HepG2 (cell line): ENCODE measurements at regions not wholly inside any gene's neighbourhood (a gene's known extent, or its start where the extent isn't known, plus 50 kb on each side); places are given as distances from the start of the nearest gene placed in this dataset.

Experiments
- ATAC-seq: fragments of 200-7000 bp; cut with Tn5 transposase; 3 replicates; pipeline ENCODE4 v1.9.1; 2020; ENCODE audit warnings: mild to moderate bottlenecking, moderate library complexity
- BruUV-seq: library from RNA; stranded (reverse); fragments of 400-500 nt; replicated peaks from 2 replicates; lab custom pipeline; 2021; lab: Mats Ljungman, UMichigan
- CTCF ChIA-PET: fragments of 300-600 bp; formaldehyde crosslinking; extraction: SDS; loops from one replicate; lab custom pipeline; 2021; ENCODE audit warnings: low total read pairs, inconsistent platforms, low intra/inter-chr PET ratio; lab: Yijun Ruan, JAX
- POLR2A ChIA-PET: fragments of 350-600 bp; sonication (Branson Sonifier 250); formaldehyde crosslinking; loops from one replicate; lab custom pipeline; 2020; ENCODE audit warnings: antibody characterized with exemption, inconsistent platforms; lab: Yijun Ruan, JAX
- DNase-seq: peaks from one replicate; pipeline ENCODE4 v3.0.0-alpha.2; 2015; ENCODE audit warnings: low spot score
- FAIRE-seq: peaks from 3 replicates; lab custom pipeline; 2011; peaks lifted over from hg19 to GRCh38; lab: Jason Lieb, UNC
- H2AFZ ChIP-seq: one replicate; pipeline ENCODE4 v1.6.1; 2011; ENCODE audit warnings: low read length, inconsistent platforms
- H3K27ac ChIP-seq: fragments of 300-600 bp; 3 replicates; pipeline ENCODE4 v1.8.0; 2011; ENCODE audit warnings: mixed run types, mild to moderate bottlenecking, mixed read lengths, low read length, inconsistent platforms; ENCODE audit not compliant: insufficient read depth; ENCODE audit errors: extremely low read length
- H3K27me3 ChIP-seq, 2 experiments: fragments of 200-600 bp in 1 of 2; 2 replicates in 1 of 2; 3 replicates in 1 of 2; pipeline versions ENCODE4 v1.6.0 to v1.8.0; 2011; ENCODE audit warnings: low read length in 2 of 2, mild to moderate bottlenecking in 2 of 2, moderate library complexity in 2 of 2, inconsistent platforms in 1 of 2; ENCODE audit not compliant: insufficient read depth in 2 of 2, control insufficient read depth in 1 of 2
- H3K36me3 ChIP-seq, 2 experiments: fragments of 200-600 bp in 1 of 2; replicated peaks in 1 of 2; 2 replicates in 1 of 2; 3 replicates in 1 of 2; pipeline versions ENCODE4 v1.5.1 to v1.8.0; 2011; ENCODE audit warnings: low read length in 2 of 2, inconsistent platforms in 1 of 2; ENCODE audit not compliant: insufficient read depth in 2 of 2, control insufficient read depth in 1 of 2
- H3K4me1 ChIP-seq: 2 replicates; pipeline ENCODE4 v1.5.1; 2012; ENCODE audit warnings: low read length, inconsistent platforms; ENCODE audit not compliant: insufficient read depth
- H3K4me2 ChIP-seq: 2 replicates; pipeline ENCODE4 v1.6.0; 2011; ENCODE audit warnings: low read depth, low read length, inconsistent platforms
- H3K4me3 ChIP-seq, 3 experiments: fragments of 200-600 bp in 1 of 3; sonication (generic), shearing (Covaris generic) in 1 of 3; replicated peaks in 1 of 3; 2 replicates each; pipeline ENCODE4 v1.5.1; 2011 to 2016; ENCODE audit warnings: low read length in 3 of 3, inconsistent platforms in 2 of 3, low read depth in 2 of 3, mild to moderate bottlenecking in 2 of 3, control low read depth in 1 of 3, mixed read lengths in 1 of 3; ENCODE audit not compliant: insufficient read depth in 1 of 3
- H3K79me2 ChIP-seq: one replicate; pipeline ENCODE4 v1.6.1; 2011; ENCODE audit warnings: low read length, inconsistent platforms; ENCODE audit not compliant: insufficient read depth
- H3K9ac ChIP-seq: 2 replicates; pipeline ENCODE4 v1.6.0; 2011; ENCODE audit warnings: mild to moderate bottlenecking, low read depth, low read length, inconsistent platforms; ENCODE audit not compliant: insufficient read depth
- H3K9me3 ChIP-seq: 2 replicates; pipeline ENCODE4 v1.5.1; 2012; ENCODE audit warnings: mild to moderate bottlenecking, low read length
- H4K20me1 ChIP-seq: 2 replicates; pipeline ENCODE4 v1.6.0; 2011; ENCODE audit warnings: inconsistent platforms, mild to moderate bottlenecking, low read length, moderate library complexity; ENCODE audit not compliant: insufficient read depth
- ASH2L ChIP-seq: fragments of 300-600, 200-600 bp; sonication (generic); IDR thresholded peaks from 2 replicates; pipeline ENCODE4 v1.7.0; 2017; ENCODE audit warnings: low read depth, mild to moderate bottlenecking, moderate library complexity, mixed read lengths, low read length; ENCODE audit not compliant: insufficient read length
- FOXC1 ChIP-seq: sonication (generic); formaldehyde crosslinking; IDR thresholded peaks from 2 replicates; pipeline ENCODE4 v1.8.0; 2022; ENCODE audit warnings: mild to moderate bottlenecking, missing genetic modification reagents, borderline replicate concordance
- HOXA7 ChIP-seq: sonication (generic); formaldehyde crosslinking; IDR thresholded peaks from 2 replicates; pipeline ENCODE4 v1.8.1; 2022; ENCODE audit warnings: mild to moderate bottlenecking, missing genetic modification reagents, moderate library complexity
- KDM5B ChIP-seq: sonication (generic); formaldehyde crosslinking; IDR thresholded peaks from 2 replicates; pipeline ENCODE4 v1.4.0; 2020; ENCODE audit warnings: missing genetic modification reagents, mild to moderate bottlenecking, borderline replicate concordance
- NAIF1 ChIP-seq: sonication (generic); formaldehyde crosslinking; IDR thresholded peaks from 2 replicates; pipeline ENCODE4 v1.5.0; 2020; ENCODE audit warnings: mild to moderate bottlenecking, missing genetic modification reagents, borderline replicate concordance
- PHF5A ChIP-seq: IDR thresholded peaks from one replicate; pipeline ENCODE4 v1.6.1; 2018; ENCODE audit warnings: low read depth, missing genetic modification reagents; ENCODE audit not compliant: unreplicated experiment
- PTBP1 ChIP-seq: fragments of 200-400 bp; formaldehyde crosslinking; IDR thresholded peaks from 2 replicates; pipeline ENCODE4 v1.6.1; 2018; ENCODE audit warnings: low read length, low read depth; ENCODE audit not compliant: poor library complexity, severe bottlenecking
- THAP11 ChIP-seq: IDR thresholded peaks from 2 replicates; pipeline ENCODE4 v1.6.1; 2016; ENCODE audit warnings: missing biosample characterization, missing genetic modification reagents
- ZBTB10 ChIP-seq: sonication (generic); formaldehyde crosslinking; IDR thresholded peaks from 2 replicates; pipeline ENCODE4 v1.4.0; 2020; ENCODE audit warnings: missing genetic modification reagents, borderline replicate concordance
- WGBS: methylation state at CpG from one replicate; pipeline ENCODE4 v1.1.6; 2017; ENCODE audit warnings: low lambda C conversion rate; 5-methylcytosine and 5-hydroxymethylcytosine counted together
- in situ Hi-C: cut with HindIII; loops from 2 replicates; pipeline ENCODE4 v1.10.0; 2017; ENCODE audit warnings: low pct_unique_long_range_greater_than_20kb; ENCODE audit not compliant: extremely low pct_ligation_motif_present
- intact Hi-C: fragments of 100-400 bp; cut with micrococcal nuclease; formaldehyde crosslinking; loops from one replicate; pipeline ENCODE4 v1.10.0; 2022; ENCODE audit not compliant: unreplicated experiment
- TF ChIP-seq, protein P1 (sequence below): sonication (generic); formaldehyde crosslinking; conservative IDR thresholded peaks from 2 replicates; pipeline ENCODE4 v1.4.0; 2020; ENCODE audit warnings: missing genetic modification reagents
- TF ChIP-seq, protein P2 (sequence below): sonication (generic); formaldehyde crosslinking; IDR thresholded peaks from 2 replicates; pipeline ENCODE4 v1.4.0; 2020; ENCODE audit warnings: missing genetic modification reagents

DNA sequence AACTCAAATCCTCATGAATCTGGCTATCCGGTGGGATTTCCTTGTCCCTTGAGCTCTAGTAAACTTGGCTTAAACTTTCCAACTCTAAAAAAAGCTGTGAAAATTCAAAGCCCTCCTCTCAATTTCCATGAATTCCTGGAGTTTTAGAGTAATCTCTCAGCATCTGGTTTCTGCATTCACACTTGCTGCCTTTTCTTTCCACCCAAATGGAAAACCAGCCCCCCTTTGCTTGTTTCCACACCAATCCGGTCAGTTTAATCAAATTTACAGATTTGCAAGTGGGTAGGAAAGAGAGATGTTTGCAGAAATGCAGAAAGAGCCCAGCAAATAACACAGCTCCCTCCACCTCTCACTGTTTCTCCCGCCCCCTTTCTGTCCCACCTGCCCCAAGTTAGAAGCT lies 91.1 kb downstream of the ENC1 start:
- H3K79me2 ChIP-seq: no peaks in the 10 kb centered on the region
- ATAC-seq (no peak), FAIRE-seq (no peak), DNase-seq (no peak)
- no peak overlapping the region for H3K27ac ChIP-seq
- H3K27me3 ChIP-seq: no peaks in the 10 kb centered on the region
- ChIA-PET CTCF (no interaction called here), POLR2A (no interaction called here)
- no peaks in the 10 kb centered on the region for H3K36me3 ChIP-seq
- no peak overlapping the region for H3K9ac ChIP-seq
- H4K20me1 ChIP-seq: no peaks in the 10 kb centered on the region
- WGBS: 86% methylated on average over 3 of the region's 3 CpGs
- no TSS peak for BruUV-seq
- H3K9me3 ChIP-seq: no peaks in the 10 kb centered on the region
- H3K4me1 ChIP-seq: peaks cover 35% of the 10 kb centered on the region
- no peak overlapping the region for H3K4me2 ChIP-seq
- H2AFZ ChIP-seq: no peak overlapping the region
- intact Hi-C loops (no loop called here), in situ Hi-C loops (no loop called here)
- no peak overlapping the region for H3K4me3 ChIP-seq
- TF ChIP-seq PTBP1 (no peak), THAP11 (CRISPR knock-in tag) (no peak), KDM5B (CRISPR knock-in tag) (no peak), ASH2L (no peak), PHF5A (CRISPR knock-in tag) (no peak), FOXC1 (CRISPR knock-in tag) (no peak), NAIF1 (CRISPR knock-in tag) (no peak), ZBTB10 (CRISPR knock-in tag) (no peak), HOXA7 (no peak)
- TF ChIP-seq, protein P1, sequence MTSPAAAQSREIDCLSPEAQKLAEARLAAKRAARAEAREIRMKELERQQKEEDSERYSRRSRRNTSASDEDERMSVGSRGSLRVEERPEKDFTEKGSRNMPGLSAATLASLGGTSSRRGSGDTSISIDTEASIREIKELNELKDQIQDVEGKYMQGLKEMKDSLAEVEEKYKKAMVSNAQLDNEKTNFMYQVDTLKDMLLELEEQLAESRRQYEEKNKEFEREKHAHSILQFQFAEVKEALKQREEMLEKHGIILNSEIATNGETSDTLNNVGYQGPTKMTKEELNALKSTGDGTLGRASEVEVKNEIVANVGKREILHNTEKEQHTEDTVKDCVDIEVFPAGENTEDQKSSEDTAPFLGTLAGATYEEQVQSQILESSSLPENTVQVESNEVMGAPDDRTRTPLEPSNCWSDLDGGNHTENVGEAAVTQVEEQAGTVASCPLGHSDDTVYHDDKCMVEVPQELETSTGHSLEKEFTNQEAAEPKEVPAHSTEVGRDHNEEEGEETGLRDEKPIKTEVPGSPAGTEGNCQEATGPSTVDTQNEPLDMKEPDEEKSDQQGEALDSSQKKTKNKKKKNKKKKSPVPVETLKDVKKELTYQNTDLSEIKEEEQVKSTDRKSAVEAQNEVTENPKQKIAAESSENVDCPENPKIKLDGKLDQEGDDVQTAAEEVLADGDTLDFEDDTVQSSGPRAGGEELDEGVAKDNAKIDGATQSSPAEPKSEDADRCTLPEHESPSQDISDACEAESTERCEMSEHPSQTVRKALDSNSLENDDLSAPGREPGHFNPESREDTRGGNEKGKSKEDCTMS (CRISPR knock-in tag): no peak
- TF ChIP-seq, protein P2, sequence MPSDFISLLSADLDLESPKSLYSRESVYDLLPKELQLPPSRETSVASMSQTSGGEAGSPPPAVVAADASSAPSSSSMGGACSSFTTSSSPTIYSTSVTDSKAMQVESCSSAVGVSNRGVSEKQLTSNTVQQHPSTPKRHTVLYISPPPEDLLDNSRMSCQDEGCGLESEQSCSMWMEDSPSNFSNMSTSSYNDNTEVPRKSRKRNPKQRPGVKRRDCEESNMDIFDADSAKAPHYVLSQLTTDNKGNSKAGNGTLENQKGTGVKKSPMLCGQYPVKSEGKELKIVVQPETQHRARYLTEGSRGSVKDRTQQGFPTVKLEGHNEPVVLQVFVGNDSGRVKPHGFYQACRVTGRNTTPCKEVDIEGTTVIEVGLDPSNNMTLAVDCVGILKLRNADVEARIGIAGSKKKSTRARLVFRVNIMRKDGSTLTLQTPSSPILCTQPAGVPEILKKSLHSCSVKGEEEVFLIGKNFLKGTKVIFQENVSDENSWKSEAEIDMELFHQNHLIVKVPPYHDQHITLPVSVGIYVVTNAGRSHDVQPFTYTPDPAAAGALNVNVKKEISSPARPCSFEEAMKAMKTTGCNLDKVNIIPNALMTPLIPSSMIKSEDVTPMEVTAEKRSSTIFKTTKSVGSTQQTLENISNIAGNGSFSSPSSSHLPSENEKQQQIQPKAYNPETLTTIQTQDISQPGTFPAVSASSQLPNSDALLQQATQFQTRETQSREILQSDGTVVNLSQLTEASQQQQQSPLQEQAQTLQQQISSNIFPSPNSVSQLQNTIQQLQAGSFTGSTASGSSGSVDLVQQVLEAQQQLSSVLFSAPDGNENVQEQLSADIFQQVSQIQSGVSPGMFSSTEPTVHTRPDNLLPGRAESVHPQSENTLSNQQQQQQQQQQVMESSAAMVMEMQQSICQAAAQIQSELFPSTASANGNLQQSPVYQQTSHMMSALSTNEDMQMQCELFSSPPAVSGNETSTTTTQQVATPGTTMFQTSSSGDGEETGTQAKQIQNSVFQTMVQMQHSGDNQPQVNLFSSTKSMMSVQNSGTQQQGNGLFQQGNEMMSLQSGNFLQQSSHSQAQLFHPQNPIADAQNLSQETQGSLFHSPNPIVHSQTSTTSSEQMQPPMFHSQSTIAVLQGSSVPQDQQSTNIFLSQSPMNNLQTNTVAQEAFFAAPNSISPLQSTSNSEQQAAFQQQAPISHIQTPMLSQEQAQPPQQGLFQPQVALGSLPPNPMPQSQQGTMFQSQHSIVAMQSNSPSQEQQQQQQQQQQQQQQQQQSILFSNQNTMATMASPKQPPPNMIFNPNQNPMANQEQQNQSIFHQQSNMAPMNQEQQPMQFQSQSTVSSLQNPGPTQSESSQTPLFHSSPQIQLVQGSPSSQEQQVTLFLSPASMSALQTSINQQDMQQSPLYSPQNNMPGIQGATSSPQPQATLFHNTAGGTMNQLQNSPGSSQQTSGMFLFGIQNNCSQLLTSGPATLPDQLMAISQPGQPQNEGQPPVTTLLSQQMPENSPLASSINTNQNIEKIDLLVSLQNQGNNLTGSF: no peak
